ENCODE measurements at regions not wholly inside any gene's neighbourhood (a gene's known extent, or its start where the extent isn't known, plus 50 kb on each side); places are given as distances from the start of the nearest gene placed in this dataset.
"Not testable (repeated sequence)": the region's sequence is repeated elsewhere in the genome, so short reads cannot be mapped to it uniquely, and the experiment has no call there.

DNA sequence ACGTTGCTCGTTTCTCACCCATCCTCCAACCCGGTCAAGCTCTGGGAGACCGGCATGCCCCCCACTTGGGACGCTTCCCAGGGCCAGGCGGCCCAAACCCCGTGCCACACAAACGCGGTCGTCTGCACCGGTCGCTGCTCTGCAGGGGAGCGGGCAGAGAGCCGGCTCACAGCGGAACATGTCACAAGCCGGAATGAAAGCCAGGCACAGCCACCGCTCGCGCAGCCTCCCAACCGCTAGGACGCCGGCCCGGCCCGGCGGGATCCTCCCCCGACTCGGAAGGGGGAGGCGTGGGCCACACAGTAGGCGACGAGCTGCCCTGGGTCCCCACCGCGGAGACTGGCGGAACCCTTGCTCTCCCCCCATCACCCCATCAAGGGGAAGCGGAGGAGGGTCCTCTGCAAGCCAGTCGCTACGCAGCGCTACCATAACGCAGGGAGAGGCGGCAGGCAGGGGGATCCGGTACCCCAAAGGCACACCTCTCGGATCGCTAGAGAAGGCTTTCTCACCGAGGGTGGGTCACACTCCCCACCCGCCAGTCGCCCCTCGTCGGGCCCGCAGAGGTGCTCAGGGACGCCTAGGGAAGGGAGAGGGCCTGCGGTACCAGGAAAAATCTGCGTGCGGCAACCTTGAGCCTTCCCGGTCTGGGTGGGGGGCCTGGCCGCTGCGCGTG is 768.4 kb upstream of the DEFB115 start:
- TF ChIP-seq CTCF (IDR thresholded peaks at IDR 0.05; ENCODE audit: insufficient read depth, low read length): no peak
- DNase-seq (ENCODE audit: low read depth): no peak
- no peak overlapping the region for H3K4me3 ChIP-seq (ENCODE audit: low read depth, low read length)

DNA sequence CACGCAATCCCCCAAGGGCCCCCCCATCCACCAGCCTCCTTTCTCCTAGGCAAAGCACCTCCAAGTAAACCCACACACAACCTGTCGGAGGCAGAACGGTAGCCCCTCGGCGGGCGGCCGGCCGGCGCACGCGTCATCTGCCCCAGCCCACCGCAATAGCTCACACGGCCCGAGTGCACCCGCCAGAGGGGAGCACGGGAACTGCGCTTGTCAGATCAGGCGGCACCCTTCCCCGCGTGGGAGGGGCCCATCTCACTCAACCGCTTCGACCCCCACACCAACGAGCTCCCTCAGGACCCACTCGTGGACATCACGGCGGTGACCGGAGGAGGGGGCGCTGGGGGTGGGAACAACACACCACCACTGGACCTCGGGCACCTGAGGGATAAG is 767.9 kb upstream of the DEFB115 start:
- no peak for DNase-seq (ENCODE audit: low read depth)
- TF ChIP-seq CTCF (IDR thresholded peaks at IDR 0.05; ENCODE audit: insufficient read depth, low read length): no peak
- H3K4me3 ChIP-seq (ENCODE audit: low read depth, low read length): no peak overlapping the region

GRCh38 chr20:30491016-30491415 is 766.4 kb upstream of the DEFB115 start:
- H3K4me3 ChIP-seq (ENCODE audit: low read depth, low read length): no peak overlapping the region
- TF ChIP-seq CTCF (IDR thresholded peaks at IDR 0.05; ENCODE audit: insufficient read depth, low read length): no peak
- no peak for DNase-seq (ENCODE audit: low read depth)

GRCh38 chr20:30496656-30497055 is 760.8 kb upstream of the DEFB115 start:
- DNase-seq (ENCODE audit: low read depth); H3K4me3 ChIP-seq (ENCODE audit: low read depth, low read length): not testable (repeated sequence)

DNA sequence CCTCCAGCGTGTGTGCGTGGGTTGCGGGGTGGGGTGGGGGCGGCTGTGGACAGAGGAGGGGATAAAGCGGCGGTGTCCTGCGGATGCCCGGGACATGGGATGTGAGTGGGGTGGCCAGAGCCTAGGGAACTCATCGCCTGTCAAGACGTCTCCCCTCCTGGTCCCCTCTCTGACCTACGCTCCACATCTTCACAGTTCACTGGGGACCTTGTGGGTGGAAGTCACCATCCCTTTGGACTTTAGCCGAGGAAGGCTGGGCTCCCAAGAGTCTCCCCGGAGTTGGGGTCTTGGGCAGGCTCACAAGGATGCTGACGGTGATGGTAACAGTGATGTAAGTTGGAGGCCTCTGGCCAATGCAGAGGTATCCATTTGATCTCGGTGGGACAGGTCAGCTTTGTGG is 760.3 kb upstream of the DEFB115 start:
- H3K4me3 ChIP-seq (ENCODE audit: low read depth, low read length); DNase-seq (ENCODE audit: low read depth): not testable (repeated sequence)

- H3K4me3 ChIP-seq (ENCODE audit: low read depth, low read length): no peak overlapping the region
- no peak for DNase-seq (ENCODE audit: low read depth)
- no peak for TF ChIP-seq CTCF (IDR thresholded peaks at IDR 0.05; ENCODE audit: insufficient read depth, low read length)
Observed at GRCh38 chr20:30499123-30499522, 758.3 kb upstream of the DEFB115 start.

DNA sequence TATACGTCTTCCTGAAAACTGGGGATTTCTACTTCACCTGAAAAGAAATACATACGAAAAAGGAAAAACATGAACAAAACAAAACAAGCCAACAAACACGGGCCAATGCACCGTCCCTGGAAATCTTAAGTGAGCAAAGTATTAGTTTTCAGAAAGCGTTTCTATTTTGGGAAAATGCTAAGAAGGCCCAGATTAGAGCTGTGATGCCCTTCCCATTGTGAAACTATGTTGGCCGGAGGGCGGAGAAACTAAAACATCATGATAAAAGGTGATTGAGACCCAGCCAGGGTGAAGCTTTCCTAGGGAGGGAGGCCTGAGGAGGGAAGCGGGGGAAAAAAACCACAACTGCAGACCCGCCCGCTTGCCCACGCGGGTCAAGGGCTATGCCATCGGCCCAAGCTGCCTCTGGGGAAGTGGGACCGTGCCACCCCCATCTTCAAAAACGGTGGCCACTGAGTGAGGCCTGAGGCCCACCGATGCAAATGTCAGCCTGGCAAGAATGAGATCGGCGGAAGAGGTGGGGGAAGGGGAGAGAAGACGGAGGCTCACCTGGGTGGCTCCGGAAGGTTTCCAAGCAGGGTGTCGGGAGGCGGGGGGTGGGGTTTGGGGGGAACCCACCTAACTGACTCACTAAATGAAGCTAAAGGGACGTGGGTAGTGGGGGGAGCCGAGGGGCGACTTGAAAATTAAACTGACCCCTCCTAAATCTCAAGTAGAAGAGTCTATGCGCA is 757.6 kb upstream of the DEFB115 start:
- H3K4me3 ChIP-seq (ENCODE audit: low read depth, low read length): not testable (repeated sequence)
- DNase-seq (ENCODE audit: low read depth): peak; percentile 16

DNA sequence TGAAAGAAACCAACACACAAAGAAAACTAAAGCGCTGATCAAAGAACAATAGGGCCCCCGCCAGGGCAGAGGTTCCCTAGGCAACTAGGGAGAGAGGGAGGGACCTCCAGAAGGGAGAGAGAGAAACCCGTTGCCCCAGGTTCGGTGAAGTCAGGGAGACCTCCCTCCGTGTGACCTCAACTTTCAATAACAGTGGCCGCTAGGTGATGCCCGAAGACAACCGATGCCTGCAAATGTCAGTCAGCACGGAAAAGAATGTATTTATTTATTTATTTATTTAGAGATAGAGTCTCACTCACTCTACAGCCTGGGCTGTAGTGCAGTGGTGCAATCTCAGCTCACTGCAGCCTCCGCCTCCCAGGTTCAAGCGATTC is 757.0 kb upstream of the DEFB115 start:
- H3K4me3 ChIP-seq (ENCODE audit: low read depth, low read length): not testable (repeated sequence)
- DNase-seq (ENCODE audit: low read depth): peak; percentile 2

- DNase-seq (ENCODE audit: low read depth): no peak
- H3K4me3 ChIP-seq (ENCODE audit: low read depth, low read length): no peak overlapping the region
- no peak for TF ChIP-seq CTCF (IDR thresholded peaks at IDR 0.05; ENCODE audit: insufficient read depth, low read length)
Observed at GRCh38 chr20:30500829-30501440, 756.5 kb upstream of the DEFB115 start.
